ENCODE measurements at regions not wholly inside any gene's neighbourhood (a gene's known extent, or its start where the extent isn't known, plus 50 kb on each side); places are given as distances from the start of the nearest gene placed in this dataset.
A peak's percentile ranks its signal among the peaks of the same experiment; 100 is the strongest.
"Not testable (repeated sequence)": the region's sequence is repeated elsewhere in the genome, so short reads cannot be mapped to it uniquely, and the experiment has no call there.

DNA sequence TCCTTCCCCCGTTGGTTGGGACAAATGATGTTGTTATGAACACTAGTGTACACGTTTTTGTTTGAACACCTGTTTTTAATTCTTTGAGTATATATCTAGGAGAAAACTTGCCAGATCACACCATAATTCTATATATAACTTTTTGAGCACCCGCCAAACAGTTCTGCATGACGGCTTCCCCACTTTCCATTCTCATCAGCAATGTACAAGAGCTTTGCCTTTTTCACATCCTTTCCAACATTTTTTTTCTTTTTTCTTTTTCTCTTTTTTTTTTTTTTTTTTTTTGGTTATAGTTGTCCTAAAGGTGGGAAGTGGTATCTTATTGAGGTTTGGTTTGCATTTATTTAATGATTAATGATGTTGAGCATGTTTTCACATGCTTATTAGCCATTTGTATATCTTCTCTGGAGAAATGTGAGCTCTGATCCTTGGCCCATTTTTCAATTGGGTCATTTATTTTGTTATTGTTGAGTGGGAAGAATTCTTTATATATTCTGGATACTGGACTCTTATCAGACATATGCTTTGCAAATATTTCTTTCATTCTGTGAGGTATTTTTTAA is 86.9 kb upstream of the ZC3H15 start:
- DNase-seq = no peak

DNA sequence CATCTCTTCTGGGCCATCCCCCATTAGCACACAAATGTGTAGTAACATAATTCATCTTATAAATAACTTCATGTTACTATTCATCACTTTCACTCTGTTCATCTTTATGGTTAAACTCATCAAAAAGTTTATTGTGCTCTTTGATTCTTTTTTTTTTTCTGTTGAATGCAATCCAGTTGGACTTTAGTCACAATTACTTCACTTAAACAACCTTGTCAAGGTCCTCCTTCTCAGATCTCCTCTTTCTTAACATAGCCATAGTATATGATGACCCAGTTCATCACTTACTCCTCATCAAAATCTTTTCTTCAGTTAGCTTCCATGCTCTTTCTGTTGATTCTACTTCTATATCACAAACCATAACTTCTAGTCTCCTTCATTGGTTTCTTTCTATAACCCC is 80.2 kb upstream of the ZC3H15 start:
- DNase-seq = no peak

GRCh38 chr2:186407611-186408010 is 78.4 kb upstream of the ZC3H15 start:
- DNase-seq = no peak

GRCh38 chr2:186410802-186411201 is 75.3 kb upstream of the ZC3H15 start:
- no peak for DNase-seq

GRCh38 chr2:186422226-186422625 is 63.8 kb upstream of the ZC3H15 start:
- no peak for DNase-seq

DNA sequence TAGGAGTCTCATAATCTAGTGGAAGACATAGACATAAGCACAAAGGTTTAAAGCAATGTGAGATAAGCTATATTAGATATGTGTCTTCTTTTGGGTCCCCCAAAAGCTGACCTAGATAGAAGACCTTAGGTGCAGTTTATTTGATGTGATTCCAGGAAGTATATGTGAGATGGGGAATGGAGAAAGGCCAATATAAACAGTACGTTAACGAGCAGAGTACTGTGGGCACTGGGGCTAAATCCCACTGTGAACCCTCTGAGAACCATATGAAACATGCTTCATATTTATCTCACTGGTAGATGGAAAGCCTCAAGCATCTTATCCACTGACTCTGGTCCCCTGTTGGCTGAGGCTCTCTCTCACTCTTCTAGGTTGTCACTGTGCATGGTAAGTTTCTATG is 62.6 kb upstream of the ZC3H15 start:
- DNase-seq = peak; percentile 7

GRCh38 chr2:186424265-186424664 is 61.8 kb upstream of the ZC3H15 start:
- no peak for DNase-seq

- DNase-seq = no peak
These were observed 60.5 kb upstream of the ZC3H15 start for GRCh38 chr2:186425576-186425975.

GRCh38 chr2:186426153-186427016 is 59.7 kb upstream of the ZC3H15 start:
- DNase-seq = no peak

DNA sequence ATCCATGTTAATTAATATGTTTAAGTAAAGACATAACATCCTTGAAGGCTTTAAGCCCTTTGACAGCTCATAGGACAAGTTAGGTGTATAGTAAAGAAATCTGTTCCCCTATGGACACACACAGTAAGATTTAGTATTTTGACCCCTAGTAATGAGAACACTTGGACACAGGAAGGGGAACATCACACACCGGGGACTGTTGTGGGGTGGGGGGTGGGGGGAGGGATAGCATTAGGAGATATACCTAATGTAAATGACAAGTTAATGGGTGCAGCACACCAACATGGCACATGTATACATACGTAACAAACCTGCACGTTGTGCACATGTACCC is 59.1 kb upstream of the ZC3H15 start:
- DNase-seq = not testable (repeated sequence)

DNA sequence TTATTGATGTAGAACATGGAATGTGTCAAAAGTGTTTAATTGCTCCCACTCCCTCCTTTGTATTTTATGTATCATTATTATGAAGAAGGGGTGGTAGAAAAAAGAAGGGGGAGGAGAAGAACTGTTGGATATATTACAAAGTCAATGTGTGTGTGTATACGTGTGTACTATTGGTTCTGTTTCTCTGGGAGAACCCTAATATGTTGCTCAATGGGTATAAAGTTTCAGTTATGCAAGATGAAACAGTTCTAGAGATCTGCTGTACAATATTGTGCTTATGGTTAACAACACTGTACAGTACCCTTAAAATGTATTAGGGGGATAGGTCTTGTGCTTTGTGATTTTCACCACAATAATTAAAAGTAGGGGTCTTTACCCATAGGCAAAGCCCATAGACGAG is 58.1 kb upstream of the ZC3H15 start:
- DNase-seq = no peak

- no peak for DNase-seq
These were observed 57.0 kb upstream of the ZC3H15 start for GRCh38 chr2:186429104-186429503.

DNA sequence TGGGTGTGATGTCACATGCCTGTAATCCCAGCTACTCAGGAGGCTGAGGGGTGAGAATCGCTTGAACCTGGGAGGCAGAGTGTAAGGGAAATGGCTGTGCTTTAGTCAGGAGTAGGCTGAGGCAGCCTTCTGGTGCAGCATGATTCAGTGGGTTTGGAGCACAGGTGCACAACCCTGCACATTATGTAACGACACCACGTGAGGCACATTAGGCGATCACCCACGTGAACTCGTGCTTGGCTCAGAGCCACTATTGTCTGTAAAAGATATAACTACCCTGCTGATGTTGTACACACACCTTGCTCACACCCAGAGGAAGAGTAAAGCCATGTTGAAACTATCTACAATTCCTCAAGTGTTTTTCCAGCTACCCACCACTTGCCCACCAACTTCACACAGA is 54.8 kb upstream of the ZC3H15 start:
- no peak for DNase-seq

DNA sequence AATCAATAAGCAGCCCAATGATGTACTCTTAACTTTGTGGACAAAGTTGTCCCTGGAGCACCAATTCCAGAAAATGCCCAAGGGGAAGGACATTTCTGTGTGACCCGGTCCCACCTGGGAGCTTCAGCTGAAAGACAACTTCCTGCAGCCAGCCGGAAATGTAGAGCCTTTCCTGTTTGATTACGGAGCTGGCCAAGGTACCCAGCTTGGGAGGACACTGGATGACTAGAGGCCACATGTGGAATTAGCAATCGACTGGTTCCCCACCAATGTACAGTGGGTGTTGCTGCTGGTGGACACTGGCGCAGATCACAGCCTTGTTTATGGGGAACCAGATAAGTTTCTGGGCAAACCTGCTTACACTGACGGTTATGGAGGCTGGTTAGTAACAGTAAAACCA is 53.0 kb upstream of the ZC3H15 start:
- DNase-seq = no peak

DNA sequence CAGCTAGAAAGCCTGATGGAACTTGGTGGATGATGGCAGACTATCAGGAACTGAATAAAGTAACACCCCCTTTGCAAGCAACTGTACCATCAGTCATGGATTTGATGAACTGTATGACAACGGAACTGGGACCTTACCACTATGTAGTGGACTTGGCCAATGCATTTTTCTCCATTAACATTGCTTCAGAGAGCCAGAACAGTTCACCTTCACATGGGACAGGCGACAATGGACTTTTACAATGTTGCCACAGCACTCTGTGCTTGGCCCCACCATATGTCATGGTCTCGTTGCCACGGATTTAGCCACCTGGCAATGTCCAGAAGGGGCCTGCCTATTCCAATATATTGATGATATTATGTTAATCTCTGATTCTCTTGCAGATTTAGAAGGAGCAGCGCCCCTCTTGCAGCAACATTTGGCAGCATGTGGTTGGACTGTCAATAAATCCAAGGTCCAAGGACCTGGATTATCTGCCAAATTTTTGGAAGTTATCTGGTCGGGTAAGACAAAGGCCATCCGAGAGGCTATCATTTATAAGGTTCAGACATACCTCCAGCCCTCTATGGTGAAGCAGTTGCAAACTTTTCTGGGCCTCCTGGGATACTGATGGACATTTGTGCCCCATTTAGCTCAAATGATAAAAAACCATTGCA is 52.2 kb upstream of the ZC3H15 start:
- no peak for DNase-seq

Measured in NCI-H1092 treated with DMSO at 0.1 percent for 48 hours (cell line).